AG10803 (cell line): ENCODE measurements at regions not wholly inside any gene's neighbourhood (a gene's known extent, or its start where the extent isn't known, plus 50 kb on each side); places are given as distances from the start of the nearest gene placed in this dataset.
"Not testable (repeated sequence)": the region's sequence is repeated elsewhere in the genome, so short reads cannot be mapped to it uniquely, and the experiment has no call there.

Source experiments
- DNase-seq: peaks from one replicate; pipeline ENCODE4 v3.0.0; 2010; ENCODE audit warnings: low read depth
- H3K4me3 ChIP-seq: 2 replicates; pipeline ENCODE4 v1.5.1; 2011; ENCODE audit warnings: mild to moderate bottlenecking, low read length, control low read depth
- CTCF ChIP-seq: conservative IDR thresholded peaks from 2 replicates; pipeline ENCODE4 v1.5.1; 2011; ENCODE audit warnings: mild to moderate bottlenecking, low read length, control low read depth, inconsistent platforms

- no peak for TF ChIP-seq CTCF
- H3K4me3 ChIP-seq: no peak overlapping the region
- no peak for DNase-seq
These were observed 56.5 kb upstream of the PAPSS2 start for GRCh38 chr10:87603196-87603595.

- no peak for TF ChIP-seq CTCF
- DNase-seq: peak; percentile 31
- no peak overlapping the region for H3K4me3 ChIP-seq
These were observed 55.9 kb upstream of the PAPSS2 start for GRCh38 chr10:87603769-87604168.

- DNase-seq: no peak
- no peak overlapping the region for H3K4me3 ChIP-seq
- no peak for TF ChIP-seq CTCF
These were observed 53.9 kb upstream of the PAPSS2 start for GRCh38 chr10:87605628-87606251.

GRCh38 chr10:87608756-87609155, 50.9 kb upstream of the PAPSS2 start:
- no peak for TF ChIP-seq CTCF
- no peak for DNase-seq
- H3K4me3 ChIP-seq: no peak overlapping the region

GRCh38 chr10:87609563-87609962, 50.1 kb upstream of the PAPSS2 start:
- DNase-seq, H3K4me3 ChIP-seq: not testable (repeated sequence)
